KMS-11 (cell line): ENCODE measurements at regions not wholly inside any gene's neighbourhood (a gene's known extent, or its start where the extent isn't known, plus 50 kb on each side); places are given as distances from the start of the nearest gene placed in this dataset.

Experiments used
- H2AFZ ChIP-seq: fragments of 200-600 bp; sonication (generic); 2 replicates; pipeline ENCODE4 v1.6.1; 2016; ENCODE audit warnings: antibody characterized with exemption, mixed run types, low read depth
- H3K27ac ChIP-seq: fragments of 200-600 bp; sonication (generic); 2 replicates; pipeline ENCODE4 v1.6.1; 2016; ENCODE audit warnings: mild to moderate bottlenecking, mixed run types
- H3K27me3 ChIP-seq: fragments of 200-600 bp; sonication (generic); 2 replicates; pipeline ENCODE4 v1.6.1; 2017; ENCODE audit warnings: mild to moderate bottlenecking, low read depth, mixed run types, moderate library complexity; ENCODE audit not compliant: insufficient read depth
- H3K36me3 ChIP-seq: fragments of 200-600 bp; sonication (generic); 2 replicates; pipeline ENCODE4 v1.6.1; 2017; ENCODE audit warnings: mild to moderate bottlenecking, mixed run types; ENCODE audit not compliant: insufficient read depth
- H3K4me1 ChIP-seq: fragments of 200-600 bp; sonication (generic); 2 replicates; pipeline ENCODE4 v1.6.1; 2016; ENCODE audit warnings: mild to moderate bottlenecking, low read depth, mixed run types; ENCODE audit not compliant: poor library complexity, severe bottlenecking
- H3K4me2 ChIP-seq: fragments of 200-600 bp; sonication (generic); 2 replicates; pipeline ENCODE4 v1.7.0; 2016; ENCODE audit warnings: mild to moderate bottlenecking, mixed run types
- H3K4me3 ChIP-seq: fragments of 200-600 bp; sonication (generic); IDR thresholded peaks from 2 replicates; pipeline ENCODE4 v1.6.1; 2017; ENCODE audit warnings: low read depth, low read length, mixed read lengths; ENCODE audit not compliant: insufficient read depth
- H3K79me2 ChIP-seq: fragments of 200-600 bp; sonication (generic); 2 replicates; pipeline ENCODE4 v1.6.1; 2016; ENCODE audit warnings: low read depth, mixed run types; ENCODE audit not compliant: insufficient read depth
- H3K9ac ChIP-seq: fragments of 200-600 bp; sonication (generic); 2 replicates; pipeline ENCODE4 v1.6.1; 2016; ENCODE audit warnings: mild to moderate bottlenecking, mixed run types
- H4K20me1 ChIP-seq: fragments of 200-600 bp; sonication (generic); 2 replicates; pipeline ENCODE4 v1.6.1; 2016; ENCODE audit warnings: mild to moderate bottlenecking, mixed run types; ENCODE audit not compliant: insufficient read depth
- TF ChIP-seq, protein P1 (sequence below): fragments of 200-600 bp; sonication (generic); conservative IDR thresholded peaks from 2 replicates; pipeline ENCODE4 v1.6.1; 2017; ENCODE audit warnings: low read depth, mild to moderate bottlenecking, antibody characterized with exemption, low read length, moderate library complexity, mixed read lengths

DNA sequence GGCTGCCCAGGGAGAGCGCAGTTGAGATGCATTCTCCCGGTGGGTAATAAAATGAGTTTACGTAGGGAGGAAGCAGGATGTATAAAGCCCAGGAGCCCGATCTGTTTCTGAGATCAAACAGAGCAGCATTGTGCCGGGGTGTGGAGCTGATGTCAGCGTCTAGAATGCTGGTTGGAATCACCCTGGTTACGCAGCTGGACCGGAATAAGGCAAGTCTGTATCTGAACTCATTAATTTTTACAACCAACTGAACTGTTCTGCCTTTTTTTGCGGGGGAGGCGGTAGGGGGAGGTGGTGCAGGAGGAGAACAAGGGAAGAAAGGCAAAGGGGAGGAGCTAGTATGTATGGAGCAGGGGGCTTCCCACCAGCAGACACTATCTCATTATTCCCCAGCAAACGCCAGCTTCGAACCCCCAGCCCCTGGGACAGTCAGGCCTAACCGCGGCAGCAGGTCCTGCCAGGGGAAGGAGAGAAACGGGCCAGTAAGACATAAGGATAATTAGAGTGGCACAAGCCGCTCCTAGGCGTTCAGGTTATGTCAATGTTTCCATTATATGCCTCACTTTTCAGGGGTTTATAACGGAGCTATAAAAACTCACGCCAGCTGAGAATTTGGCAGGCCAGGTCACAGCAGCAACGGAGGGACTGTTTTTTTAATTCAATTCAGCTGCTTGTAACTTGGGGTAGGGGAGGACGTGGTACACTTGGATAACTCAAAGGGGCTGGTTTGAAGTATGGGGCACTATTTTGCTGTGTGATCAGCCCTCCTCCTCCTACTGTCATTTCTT is 175.3 kb upstream of the HES1 start:
- H2AFZ ChIP-seq = no peak overlapping the region
- TF ChIP-seq, protein P1, sequence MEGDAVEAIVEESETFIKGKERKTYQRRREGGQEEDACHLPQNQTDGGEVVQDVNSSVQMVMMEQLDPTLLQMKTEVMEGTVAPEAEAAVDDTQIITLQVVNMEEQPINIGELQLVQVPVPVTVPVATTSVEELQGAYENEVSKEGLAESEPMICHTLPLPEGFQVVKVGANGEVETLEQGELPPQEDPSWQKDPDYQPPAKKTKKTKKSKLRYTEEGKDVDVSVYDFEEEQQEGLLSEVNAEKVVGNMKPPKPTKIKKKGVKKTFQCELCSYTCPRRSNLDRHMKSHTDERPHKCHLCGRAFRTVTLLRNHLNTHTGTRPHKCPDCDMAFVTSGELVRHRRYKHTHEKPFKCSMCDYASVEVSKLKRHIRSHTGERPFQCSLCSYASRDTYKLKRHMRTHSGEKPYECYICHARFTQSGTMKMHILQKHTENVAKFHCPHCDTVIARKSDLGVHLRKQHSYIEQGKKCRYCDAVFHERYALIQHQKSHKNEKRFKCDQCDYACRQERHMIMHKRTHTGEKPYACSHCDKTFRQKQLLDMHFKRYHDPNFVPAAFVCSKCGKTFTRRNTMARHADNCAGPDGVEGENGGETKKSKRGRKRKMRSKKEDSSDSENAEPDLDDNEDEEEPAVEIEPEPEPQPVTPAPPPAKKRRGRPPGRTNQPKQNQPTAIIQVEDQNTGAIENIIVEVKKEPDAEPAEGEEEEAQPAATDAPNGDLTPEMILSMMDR = no peak

DNA sequence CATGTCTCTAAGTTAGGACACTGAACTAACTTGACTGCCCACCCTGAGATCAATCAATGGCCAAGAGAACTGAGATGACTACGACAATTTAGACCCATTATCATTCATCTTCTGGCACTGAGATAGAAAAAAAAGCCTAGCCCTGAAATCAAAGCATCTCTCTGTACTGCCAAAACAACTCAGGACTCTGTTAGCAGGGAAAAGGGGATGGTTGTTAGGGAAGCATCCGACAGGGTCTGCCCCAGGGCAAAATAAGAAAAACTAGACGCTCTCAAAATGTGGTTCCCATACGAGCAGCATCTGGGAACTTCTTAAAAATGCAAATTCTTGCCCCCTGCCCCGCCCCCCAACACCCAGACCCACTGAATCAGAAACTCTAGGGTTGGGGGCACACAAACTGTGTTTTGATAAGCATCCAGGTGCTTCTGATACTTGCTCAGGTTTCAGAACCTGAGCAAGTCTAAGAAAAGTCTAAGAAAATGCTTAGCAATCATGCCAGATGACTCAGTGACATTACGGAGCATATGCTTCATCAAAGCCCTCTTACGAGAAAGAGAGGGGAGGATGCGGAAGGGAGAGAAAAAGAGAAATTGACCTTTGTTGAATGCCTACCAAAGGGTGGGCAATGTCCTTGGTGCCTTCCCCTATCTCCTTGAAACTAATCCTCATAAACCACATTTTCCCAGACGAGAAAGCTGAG is 172.8 kb upstream of the HES1 start:
- TF ChIP-seq, protein P1 = no peak
- Histone ChIP-seq H3K9ac (no peak overlapping the region), H4K20me1 (no peaks in the 10 kb centered on the region), H3K4me3 (no peak overlapping the region), H2AFZ (no peak overlapping the region), H3K36me3 (no peaks in the 10 kb centered on the region), H3K4me2 (no peak overlapping the region), H3K4me1 (no peaks in the 10 kb centered on the region), H3K27me3 (no peaks in the 10 kb centered on the region), H3K27ac (no peak overlapping the region), H3K79me2 (no peaks in the 10 kb centered on the region)

More for the DNA sequence above, 175.3 kb upstream of the HES1 start:
- H3K4me1 ChIP-seq = no peaks in the 10 kb centered on the region
- no peaks in the 10 kb centered on the region for H3K79me2 ChIP-seq
- H3K27ac ChIP-seq = no peak overlapping the region
- H3K36me3 ChIP-seq = no peaks in the 10 kb centered on the region
- H4K20me1 ChIP-seq = no peaks in the 10 kb centered on the region
- H3K4me2 ChIP-seq = no peak overlapping the region
- H3K9ac ChIP-seq = no peak overlapping the region
- no peaks in the 10 kb centered on the region for H3K27me3 ChIP-seq
- no peak overlapping the region for H3K4me3 ChIP-seq

DNA sequence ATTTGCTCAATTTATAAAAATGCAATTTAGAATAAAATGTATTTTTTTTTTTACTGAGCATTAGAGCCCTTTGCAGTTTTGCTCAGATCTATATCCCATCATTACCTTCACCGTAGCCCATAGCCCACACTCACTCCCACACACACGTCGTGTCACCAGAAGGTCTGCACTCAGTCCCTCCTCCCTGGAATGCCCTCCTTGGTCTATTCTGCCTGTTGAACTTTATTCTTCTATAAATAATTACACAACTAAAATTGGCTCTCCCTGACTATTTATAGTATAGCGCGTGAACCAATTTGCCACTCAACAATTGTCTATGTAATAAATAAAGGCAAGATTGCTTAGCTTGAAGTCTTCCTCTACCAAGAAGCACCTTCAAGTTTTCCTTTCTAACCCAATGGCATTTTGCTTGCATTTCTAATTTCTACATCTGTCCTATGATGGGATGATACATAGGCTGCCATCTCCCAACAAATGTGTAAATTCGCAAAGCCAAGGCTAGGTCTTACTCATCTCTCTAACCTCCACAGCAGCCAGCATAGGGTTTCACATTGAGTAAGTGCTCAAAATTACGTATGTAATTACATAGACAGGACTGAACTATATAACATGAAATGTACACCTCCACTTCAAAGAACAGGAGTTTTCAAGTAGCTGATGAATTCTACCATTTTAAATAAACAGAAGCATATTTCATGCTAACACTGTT is 172.0 kb upstream of the HES1 start:
- no peaks in the 10 kb centered on the region for H3K4me1 ChIP-seq
- no peak overlapping the region for H3K4me3 ChIP-seq
- H3K36me3 ChIP-seq = no peaks in the 10 kb centered on the region
- H3K9ac ChIP-seq = no peak overlapping the region
- no peak overlapping the region for H2AFZ ChIP-seq
- TF ChIP-seq, protein P1 = no peak
- H3K27ac ChIP-seq = no peak overlapping the region
- H3K4me2 ChIP-seq = no peak overlapping the region
- H3K79me2 ChIP-seq = no peaks in the 10 kb centered on the region
- H4K20me1 ChIP-seq = no peaks in the 10 kb centered on the region
- H3K27me3 ChIP-seq = no peaks in the 10 kb centered on the region

DNA sequence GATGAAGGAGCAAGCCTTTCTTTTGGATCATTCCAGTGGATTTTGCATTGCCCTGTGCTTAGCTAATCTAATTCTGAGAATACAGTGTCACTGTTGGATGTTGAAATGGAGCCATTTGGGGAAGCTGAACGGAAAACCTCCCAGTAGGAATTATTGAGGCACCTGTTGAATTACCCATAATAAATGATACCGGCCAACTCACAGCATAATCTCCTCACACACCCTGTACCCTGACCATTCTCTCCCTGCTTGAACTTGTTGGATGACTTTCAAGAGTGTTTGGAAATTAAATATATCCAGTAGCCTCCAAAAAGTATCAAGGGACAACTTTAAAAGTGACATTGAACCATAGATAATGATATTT is 171.4 kb upstream of the HES1 start:
- no peaks in the 10 kb centered on the region for H3K79me2 ChIP-seq
- no peaks in the 10 kb centered on the region for H3K36me3 ChIP-seq
- no peak overlapping the region for H2AFZ ChIP-seq
- no peak overlapping the region for H3K4me3 ChIP-seq
- H3K4me1 ChIP-seq = no peaks in the 10 kb centered on the region
- no peaks in the 10 kb centered on the region for H4K20me1 ChIP-seq
- TF ChIP-seq, protein P1 = no peak
- H3K27ac ChIP-seq = no peak overlapping the region
- no peak overlapping the region for H3K9ac ChIP-seq
- H3K27me3 ChIP-seq = no peaks in the 10 kb centered on the region
- no peak overlapping the region for H3K4me2 ChIP-seq
